ENCODE measurements at regions not wholly inside any gene's neighbourhood (a gene's known extent, or its start where the extent isn't known, plus 50 kb on each side); places are given as distances from the start of the nearest gene placed in this dataset.
A peak's percentile ranks its signal among the peaks of the same experiment; 100 is the strongest.

GRCh38 chr2:150075831-150076230 lies 411.6 kb downstream of the RND3 start (continued):
- TF ChIP-seq, protein P1, sequence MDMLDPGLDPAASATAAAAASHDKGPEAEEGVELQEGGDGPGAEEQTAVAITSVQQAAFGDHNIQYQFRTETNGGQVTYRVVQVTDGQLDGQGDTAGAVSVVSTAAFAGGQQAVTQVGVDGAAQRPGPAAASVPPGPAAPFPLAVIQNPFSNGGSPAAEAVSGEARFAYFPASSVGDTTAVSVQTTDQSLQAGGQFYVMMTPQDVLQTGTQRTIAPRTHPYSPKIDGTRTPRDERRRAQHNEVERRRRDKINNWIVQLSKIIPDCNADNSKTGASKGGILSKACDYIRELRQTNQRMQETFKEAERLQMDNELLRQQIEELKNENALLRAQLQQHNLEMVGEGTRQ (IDR thresholded peaks at IDR 0.05; ENCODE audit: borderline replicate concordance, low read depth, low read length) = no peak
- TF ChIP-seq NFIC (IDR thresholded peaks at IDR 0.05; ENCODE audit: borderline replicate concordance) (peak; percentile 13; the same call in 1 of the 2 replicates), SIN3A (IDR thresholded peaks at IDR 0.05; ENCODE audit: borderline replicate concordance, low read depth, low read length) (no peak), RFX5 (IDR thresholded peaks at IDR 0.05; ENCODE audit: low read length) (no peak), MEF2A (IDR thresholded peaks at IDR 0.05; ENCODE audit: borderline replicate concordance, low read depth) (0 out of 2 replicates have a peak, but pooled peaks have one; percentile 25), FOXM1 (IDR thresholded peaks at IDR 0.05; ENCODE audit: low read depth) (0 out of 2 replicates have a peak, but pooled peaks have one; percentile 29), TEAD4 (IDR thresholded peaks at IDR 0.05; ENCODE audit: borderline replicate concordance, insufficient read depth) (peak; percentile 76), USF1 (IDR thresholded peaks at IDR 0.05; ENCODE audit: borderline replicate concordance, low read depth) (no peak), TCF12 (IDR thresholded peaks at IDR 0.05) (peak; percentile 79), ELF1 (IDR thresholded peaks at IDR 0.05) (no peak)
- TF ChIP-seq, protein P2, sequence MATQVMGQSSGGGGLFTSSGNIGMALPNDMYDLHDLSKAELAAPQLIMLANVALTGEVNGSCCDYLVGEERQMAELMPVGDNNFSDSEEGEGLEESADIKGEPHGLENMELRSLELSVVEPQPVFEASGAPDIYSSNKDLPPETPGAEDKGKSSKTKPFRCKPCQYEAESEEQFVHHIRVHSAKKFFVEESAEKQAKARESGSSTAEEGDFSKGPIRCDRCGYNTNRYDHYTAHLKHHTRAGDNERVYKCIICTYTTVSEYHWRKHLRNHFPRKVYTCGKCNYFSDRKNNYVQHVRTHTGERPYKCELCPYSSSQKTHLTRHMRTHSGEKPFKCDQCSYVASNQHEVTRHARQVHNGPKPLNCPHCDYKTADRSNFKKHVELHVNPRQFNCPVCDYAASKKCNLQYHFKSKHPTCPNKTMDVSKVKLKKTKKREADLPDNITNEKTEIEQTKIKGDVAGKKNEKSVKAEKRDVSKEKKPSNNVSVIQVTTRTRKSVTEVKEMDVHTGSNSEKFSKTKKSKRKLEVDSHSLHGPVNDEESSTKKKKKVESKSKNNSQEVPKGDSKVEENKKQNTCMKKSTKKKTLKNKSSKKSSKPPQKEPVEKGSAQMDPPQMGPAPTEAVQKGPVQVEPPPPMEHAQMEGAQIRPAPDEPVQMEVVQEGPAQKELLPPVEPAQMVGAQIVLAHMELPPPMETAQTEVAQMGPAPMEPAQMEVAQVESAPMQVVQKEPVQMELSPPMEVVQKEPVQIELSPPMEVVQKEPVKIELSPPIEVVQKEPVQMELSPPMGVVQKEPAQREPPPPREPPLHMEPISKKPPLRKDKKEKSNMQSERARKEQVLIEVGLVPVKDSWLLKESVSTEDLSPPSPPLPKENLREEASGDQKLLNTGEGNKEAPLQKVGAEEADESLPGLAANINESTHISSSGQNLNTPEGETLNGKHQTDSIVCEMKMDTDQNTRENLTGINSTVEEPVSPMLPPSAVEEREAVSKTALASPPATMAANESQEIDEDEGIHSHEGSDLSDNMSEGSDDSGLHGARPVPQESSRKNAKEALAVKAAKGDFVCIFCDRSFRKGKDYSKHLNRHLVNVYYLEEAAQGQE (IDR thresholded peaks at IDR 0.05; ENCODE audit: low read depth, low read length) = no peak
- TF ChIP-seq, protein P3, sequence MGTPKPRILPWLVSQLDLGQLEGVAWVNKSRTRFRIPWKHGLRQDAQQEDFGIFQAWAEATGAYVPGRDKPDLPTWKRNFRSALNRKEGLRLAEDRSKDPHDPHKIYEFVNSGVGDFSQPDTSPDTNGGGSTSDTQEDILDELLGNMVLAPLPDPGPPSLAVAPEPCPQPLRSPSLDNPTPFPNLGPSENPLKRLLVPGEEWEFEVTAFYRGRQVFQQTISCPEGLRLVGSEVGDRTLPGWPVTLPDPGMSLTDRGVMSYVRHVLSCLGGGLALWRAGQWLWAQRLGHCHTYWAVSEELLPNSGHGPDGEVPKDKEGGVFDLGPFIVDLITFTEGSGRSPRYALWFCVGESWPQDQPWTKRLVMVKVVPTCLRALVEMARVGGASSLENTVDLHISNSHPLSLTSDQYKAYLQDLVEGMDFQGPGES (IDR thresholded peaks at IDR 0.05; ENCODE audit: low read depth, low read length) = no peak

DNA sequence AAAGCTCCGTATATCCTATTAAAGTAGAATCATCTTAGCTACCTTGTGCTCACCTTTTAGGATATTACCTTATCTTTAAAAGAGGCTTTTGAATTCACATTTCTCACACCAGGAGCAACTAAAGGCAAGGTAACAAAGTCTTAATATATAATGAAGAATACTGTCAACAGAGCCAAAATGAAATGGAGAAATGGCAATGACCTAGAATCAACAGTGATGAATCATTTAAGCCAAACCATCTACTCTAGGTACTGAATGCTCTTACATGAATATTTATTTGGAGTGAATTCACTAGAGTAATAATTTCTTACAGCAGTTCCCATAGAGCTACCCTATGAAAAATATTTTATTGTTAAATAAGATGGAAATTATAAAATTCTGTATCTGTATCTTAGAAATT lies 421.0 kb downstream of the RND3 start:
- no peak overlapping the region for H2AFZ ChIP-seq (ENCODE audit: low read depth)
- no peak for TF ChIP-seq EZH2phosphoT487 (IDR thresholded peaks at IDR 0.05; ENCODE audit: borderline replicate concordance, low read depth)

More for the DNA sequence above, 421.0 kb downstream of the RND3 start:
- Histone ChIP-seq H3K9ac (no peak overlapping the region), H3K27ac (ENCODE audit: low read depth in 2 of 2, low read length in 1 of 2) (no peak overlapping the region), H3K9me2 (no peaks in the 10 kb centered on the region), H3K36me3 (replicated peaks in 1 of 2; ENCODE audit: control insufficient read depth in 1 of 2, insufficient read depth in 2 of 2, low read length in 1 of 2) (no peaks in the 10 kb centered on the region), H3K4me2 (no peak overlapping the region), H3K9me3 (no peaks in the 10 kb centered on the region), H3K27me3 (ENCODE audit: insufficient read depth) (no peaks in the 10 kb centered on the region), H3K4me3 (ENCODE audit: low read depth in 2 of 2, low read length in 1 of 2) (no peak overlapping the region), H3K4me1 (ENCODE audit: control insufficient read depth in 1 of 2, insufficient read depth in 2 of 2, low read depth in 1 of 2, low read length in 1 of 2) (peaks cover 0 to 11% of the 10 kb centered on the region in 2 experiments; a peak in 2 of 4 replicates), H3K79me2 (ENCODE audit: insufficient read depth) (no peaks in the 10 kb centered on the region), H4K20me1 (ENCODE audit: insufficient read depth) (no peaks in the 10 kb centered on the region), H3F3A (replicated peaks; ENCODE audit: insufficient read depth) (no peaks in the 10 kb centered on the region)
- ChIA-PET CTCF (no interaction called here), POLR2A (no interaction called here)
- DNase-seq = no peak
- WGBS (ENCODE audit: low lambda C conversion rate) = 92% methylated on average over 1 of the region's 1 CpG
